Mucosa of rectum (tissue), 2 donors: ENCODE measurements at regions not wholly inside any gene's neighbourhood (a gene's known extent, or its start where the extent isn't known, plus 50 kb on each side); places are given as distances from the start of the nearest gene placed in this dataset.
A peak's percentile ranks its signal among the peaks of the same experiment; 100 is the strongest.

ENCODE experiments used
- H3K27ac ChIP-seq, 2 donors: one replicate each; pipeline ENCODE4 v1.7.0; 2013; ENCODE audit warnings: inconsistent platforms in 2 of 2, low read depth in 2 of 2, low read length in 2 of 2
- H3K27me3 ChIP-seq, 2 donors: one replicate each; pipeline ENCODE4 v1.7.0; 2013; ENCODE audit warnings: low read length in 2 of 2; ENCODE audit not compliant: control insufficient read depth in 2 of 2, insufficient read depth in 2 of 2
- H3K36me3 ChIP-seq, 2 donors: one replicate each; pipeline ENCODE4 v1.7.0; 2013; ENCODE audit warnings: low read length in 2 of 2; ENCODE audit not compliant: control insufficient read depth in 2 of 2, insufficient read depth in 2 of 2
- H3K4me1 ChIP-seq, 2 donors: one replicate each; pipeline ENCODE4 v1.7.0; 2013; ENCODE audit warnings: low read length in 2 of 2, mild to moderate bottlenecking in 1 of 2; ENCODE audit not compliant: control insufficient read depth in 2 of 2, insufficient read depth in 2 of 2
- H3K4me3 ChIP-seq, 2 donors: one replicate each; pipeline ENCODE4 v1.7.0; 2013; ENCODE audit warnings: low read length in 2 of 2
- H3K9ac ChIP-seq, 2 donors: one replicate each; pipeline ENCODE4 v1.7.0; 2013; ENCODE audit warnings: low read length in 2 of 2, low read depth in 1 of 2, mild to moderate bottlenecking in 1 of 2
- H3K9me3 ChIP-seq, 2 donors: one replicate each; pipeline ENCODE4 v1.7.0; 2013; ENCODE audit warnings: low read length in 2 of 2; ENCODE audit not compliant: control insufficient read depth in 2 of 2
- donor health status: healthy.
- donor health status: Normal muscosa, but diverticular disease.

- Histone ChIP-seq H3K4me1 (peaks cover 0 to 4% of the 10 kb centered on the region in 2 donors), H3K27me3 (no peaks in the 10 kb centered on the region), H3K36me3 (no peaks in the 10 kb centered on the region), H3K9ac (no peak overlapping the region), H3K9me3 (no peaks in the 10 kb centered on the region), H3K4me3 (no peak overlapping the region), H3K27ac (no peak overlapping the region)
These were observed 418.6 kb downstream of the KLF5 start for GRCh38 chr13:73477441-73477840.

- Histone ChIP-seq H3K9ac (no peak overlapping the region), H3K27me3 (no peaks in the 10 kb centered on the region)
These were observed 414.2 kb downstream of the KLF5 start for GRCh38 chr13:73473016-73473415.

DNA sequence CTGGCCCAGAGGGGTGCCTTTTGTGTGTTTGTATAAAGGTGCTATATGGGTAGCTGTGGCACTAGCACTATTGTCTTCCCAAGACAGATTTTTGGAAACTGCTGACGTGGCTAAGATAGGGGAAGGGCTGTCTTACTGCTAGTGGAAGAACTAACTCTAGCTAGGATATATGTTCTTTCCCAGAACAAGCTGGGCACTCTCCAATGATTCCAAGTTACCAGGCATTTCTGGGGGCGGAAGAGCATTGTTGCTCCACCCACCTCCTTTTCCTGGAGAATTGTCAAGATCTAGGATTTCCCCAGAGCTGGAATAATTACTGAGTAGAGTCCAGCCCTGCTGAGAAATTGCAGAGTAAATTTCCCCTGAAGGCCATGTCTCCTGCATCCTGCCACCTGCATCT, 408.3 kb downstream of the KLF5 start:
- Histone ChIP-seq H3K36me3 (no peaks in the 10 kb centered on the region), H3K4me3 (no peak overlapping the region), H3K9me3 (no peaks in the 10 kb centered on the region), H3K27me3 (no peaks in the 10 kb centered on the region), H3K4me1 (peaks cover 15 to 20% of the 10 kb centered on the region in 2 donors), H3K27ac (peak overlapping the region in 1 of 2 donors; percentile 35), H3K9ac (no peak overlapping the region)

More at GRCh38 chr13:73473016-73473415, 414.2 kb downstream of the KLF5 start:
- peaks cover 0 to 4% of the 10 kb centered on the region in 2 donors for H3K4me1 ChIP-seq
- H3K9me3 ChIP-seq: no peaks in the 10 kb centered on the region
- no peak overlapping the region for H3K4me3 ChIP-seq
- H3K36me3 ChIP-seq: no peaks in the 10 kb centered on the region
- no peak overlapping the region for H3K27ac ChIP-seq

GRCh38 chr13:73466561-73466960, 407.8 kb downstream of the KLF5 start:
- Histone ChIP-seq H3K4me3 (no peak overlapping the region), H3K27me3 (no peaks in the 10 kb centered on the region), H3K4me1 (peaks cover 15 to 20% of the 10 kb centered on the region in 2 donors), H3K9ac (no peak overlapping the region), H3K27ac (peak overlapping the region; percentile 35 to 80), H3K36me3 (no peaks in the 10 kb centered on the region), H3K9me3 (no peaks in the 10 kb centered on the region)

DNA sequence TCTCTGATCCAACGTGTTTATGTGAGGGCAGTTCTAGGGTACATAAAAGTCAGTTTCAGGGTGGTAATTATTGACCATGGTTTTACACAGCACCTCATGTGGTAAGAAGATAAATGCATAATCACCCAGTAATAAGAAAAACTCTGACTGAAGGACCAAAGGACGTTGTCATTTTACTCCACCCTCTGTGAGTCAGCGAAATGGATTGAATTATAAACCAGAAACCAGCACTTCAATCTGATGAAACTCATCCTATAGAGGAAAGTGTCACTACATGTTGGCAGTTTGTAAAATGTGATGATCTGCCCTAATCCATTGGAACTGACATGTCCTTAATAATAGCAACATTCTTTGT, 406.8 kb downstream of the KLF5 start:
- Histone ChIP-seq H3K27ac (peak overlapping the region; percentile 80 to 86), H3K4me3 (peak overlapping the region in 1 of 2 donors; percentile 18), H3K4me1 (peaks cover 15 to 20% of the 10 kb centered on the region in 2 donors), H3K9me3 (no peaks in the 10 kb centered on the region), H3K36me3 (no peaks in the 10 kb centered on the region), H3K27me3 (no peaks in the 10 kb centered on the region), H3K9ac (peak overlapping the region in 1 of 2 donors; percentile 23)

GRCh38 chr13:73464758-73465616, 406.2 kb downstream of the KLF5 start:
- no peaks in the 10 kb centered on the region for H3K27me3 ChIP-seq
- peaks cover 15 to 20% of the 10 kb centered on the region in 2 donors for H3K4me1 ChIP-seq
- no peaks in the 10 kb centered on the region for H3K9me3 ChIP-seq
- no peaks in the 10 kb centered on the region for H3K36me3 ChIP-seq
- H3K27ac ChIP-seq: peak overlapping the region; percentile 80 to 86
- peak overlapping the region; percentile 18 to 23 for H3K4me3 ChIP-seq
- peak overlapping the region in 1 of 2 donors; percentile 23 for H3K9ac ChIP-seq

DNA sequence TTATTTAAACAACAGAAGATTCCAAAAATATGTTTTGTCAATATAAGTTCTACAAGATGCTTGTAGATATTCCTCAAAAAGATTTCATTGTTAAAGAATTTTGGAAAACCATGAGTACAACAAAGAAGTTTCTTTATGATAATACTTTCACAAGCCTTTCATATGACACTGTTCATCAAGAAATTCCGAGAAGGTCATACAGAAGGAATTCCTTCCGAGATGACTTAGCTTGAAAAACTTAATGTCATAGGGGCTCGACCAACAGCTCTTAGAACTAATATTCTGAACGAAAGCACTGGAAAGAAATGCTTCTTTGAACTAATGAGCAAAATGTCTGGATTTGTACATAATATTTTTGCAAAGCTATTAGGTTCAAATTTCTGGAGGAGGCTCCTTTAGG, 403.4 kb downstream of the KLF5 start:
- Histone ChIP-seq H3K9ac (no peak overlapping the region), H3K4me3 (no peak overlapping the region), H3K27ac (no peak overlapping the region), H3K36me3 (no peaks in the 10 kb centered on the region), H3K4me1 (peaks cover 15 to 20% of the 10 kb centered on the region in 2 donors), H3K27me3 (no peaks in the 10 kb centered on the region), H3K9me3 (no peaks in the 10 kb centered on the region)

DNA sequence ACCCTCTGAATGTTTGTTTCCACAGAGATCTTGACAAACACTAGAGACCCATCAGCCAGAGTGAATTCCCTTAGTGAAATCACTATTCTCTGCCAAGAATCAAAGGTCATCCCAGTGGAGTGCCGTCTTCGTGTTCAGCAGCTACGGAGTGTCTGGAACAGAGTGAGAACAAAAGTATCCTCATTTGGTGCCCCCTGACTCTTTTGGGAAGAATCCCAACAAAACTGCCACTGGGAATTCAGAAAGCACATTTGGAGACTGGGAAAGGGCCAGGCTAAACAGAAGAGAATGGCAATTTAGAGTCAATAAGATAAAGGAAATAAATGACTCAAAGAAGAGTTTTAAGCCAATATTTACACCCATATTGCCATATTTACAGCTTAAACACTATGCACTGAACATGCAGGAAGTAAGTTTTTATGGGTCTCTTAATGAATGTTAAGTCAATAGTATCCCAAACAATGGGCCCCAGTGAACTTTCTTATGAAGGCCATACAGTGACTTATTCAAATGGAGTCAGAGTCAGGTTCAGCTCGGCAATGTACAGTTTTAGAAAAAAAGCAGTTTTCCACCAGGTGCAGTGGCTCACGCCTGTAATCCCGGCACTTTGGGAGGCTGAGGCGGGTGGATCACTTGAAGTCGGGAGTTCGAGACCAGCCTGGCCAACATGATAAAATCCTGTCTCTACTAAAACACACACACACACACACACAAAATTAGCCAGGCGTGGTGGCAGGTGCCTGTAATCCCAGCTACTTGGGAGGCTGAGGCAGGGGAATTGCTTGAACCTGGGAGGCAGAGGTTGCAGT, 392.6 kb downstream of the KLF5 start:
- H3K36me3 ChIP-seq: no peaks in the 10 kb centered on the region
- peak overlapping the region; percentile 53 to 61 for H3K27ac ChIP-seq
- no peak overlapping the region for H3K4me3 ChIP-seq
- H3K9me3 ChIP-seq: no peaks in the 10 kb centered on the region
- peaks cover 2 to 3% of the 10 kb centered on the region in 2 donors for H3K4me1 ChIP-seq
- H3K27me3 ChIP-seq: no peaks in the 10 kb centered on the region
- peak overlapping the region in 1 of 2 donors; percentile 1 for H3K9ac ChIP-seq

GRCh38 chr13:73450583-73450982, 391.8 kb downstream of the KLF5 start:
- H3K36me3 ChIP-seq: no peaks in the 10 kb centered on the region
- H3K9me3 ChIP-seq: peaks cover 0 to 5% of the 10 kb centered on the region in 2 donors
- peaks cover 2 to 3% of the 10 kb centered on the region in 2 donors for H3K4me1 ChIP-seq
- no peak overlapping the region for H3K9ac ChIP-seq
- no peak overlapping the region for H3K4me3 ChIP-seq
- H3K27ac ChIP-seq: peak overlapping the region in 1 of 2 donors; percentile 53
- no peaks in the 10 kb centered on the region for H3K27me3 ChIP-seq

GRCh38 chr13:73449252-73449651, 390.4 kb downstream of the KLF5 start:
- Histone ChIP-seq H3K36me3 (no peaks in the 10 kb centered on the region), H3K27me3 (no peaks in the 10 kb centered on the region), H3K9me3 (peaks cover 0 to 5% of the 10 kb centered on the region in 2 donors), H3K27ac (no peak overlapping the region), H3K9ac (no peak overlapping the region), H3K4me1 (peaks cover 2 to 3% of the 10 kb centered on the region in 2 donors), H3K4me3 (no peak overlapping the region)
